HL-60 (cell line): ENCODE measurements at regions not wholly inside any gene's neighbourhood (a gene's known extent, or its start where the extent isn't known, plus 50 kb on each side); places are given as distances from the start of the nearest gene placed in this dataset.
"Not testable (repeated sequence)": the region's sequence is repeated elsewhere in the genome, so short reads cannot be mapped to it uniquely, and the experiment has no call there.

Experiments used
- DNase-seq, 2 experiments: peaks; one replicate each; pipeline ENCODE4 v3.0.0-alpha.2; 2010 to 2020; ENCODE audit warnings: low read depth in 1 of 2, low spot score in 1 of 2
- H3K27ac ChIP-seq: fragments of 250-450 bp; sonication (Bioruptor Pico); replicated peaks from 2 replicates; pipeline ENCODE4 v1.5.1; 2020; ENCODE audit warnings: mild to moderate bottlenecking, moderate library complexity
- H3K27me3 ChIP-seq: fragments of 250-450 bp; sonication (Bioruptor Pico); 2 replicates; pipeline ENCODE4 v1.5.1; 2021; ENCODE audit warnings: mild to moderate bottlenecking, moderate library complexity; ENCODE audit not compliant: insufficient read depth, poor library complexity, severe bottlenecking
- H3K4me3 ChIP-seq: replicated peaks from 2 replicates; pipeline ENCODE4 v1.5.1; 2011; ENCODE audit warnings: mild to moderate bottlenecking, control low read depth, low read length; ENCODE audit not compliant: insufficient read depth
- GABPA ChIP-seq: IDR thresholded peaks from 2 replicates; pipeline ENCODE4 v1.6.1; 2012; ENCODE audit warnings: low read depth
- POLR2AphosphoS5 ChIP-seq: IDR thresholded peaks from 2 replicates; pipeline ENCODE4 v1.6.1; 2012; ENCODE audit warnings: low read depth
- REST ChIP-seq: IDR thresholded peaks from 2 replicates; pipeline ENCODE4 v1.6.1; 2012; ENCODE audit warnings: low read depth; ENCODE audit not compliant: insufficient replicate concordance
- SPI1 ChIP-seq: IDR thresholded peaks from 2 replicates; pipeline ENCODE4 v1.6.1; 2012; ENCODE audit warnings: low read depth, mild to moderate bottlenecking, borderline replicate concordance
- TF ChIP-seq, protein P1 (sequence below): IDR thresholded peaks from one replicate; pipeline ENCODE4 v1.5.1; 2011; ENCODE audit warnings: low read length, control low read depth, inconsistent platforms; ENCODE audit not compliant: insufficient read depth

DNA sequence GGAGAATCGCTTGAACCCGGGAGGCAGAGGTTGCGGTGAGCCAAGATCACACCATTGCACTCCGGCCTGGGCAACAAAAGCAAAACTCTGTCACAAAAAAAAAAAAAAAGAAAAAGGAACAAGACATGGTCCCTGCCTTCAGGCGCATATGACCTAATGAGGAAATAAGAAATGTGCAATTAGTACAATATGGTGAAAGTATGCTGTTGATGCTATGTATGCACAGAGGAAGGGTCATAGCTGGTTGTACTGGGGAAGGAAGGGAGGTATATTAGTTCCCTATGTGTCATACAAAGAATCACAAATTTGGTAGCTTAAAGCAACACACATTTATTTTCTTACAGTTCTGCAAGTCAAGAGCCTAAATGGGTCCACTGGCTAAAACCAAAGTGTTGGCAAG, 97.8 kb upstream of the MPP7 start:
- Histone ChIP-seq H3K4me3 (no peak overlapping the region), H3K27me3 (no peaks in the 10 kb centered on the region), H3K27ac (peak overlapping the region; percentile 55)
- no peak for TF ChIP-seq POLR2AphosphoS5
- TF ChIP-seq, protein P1, sequence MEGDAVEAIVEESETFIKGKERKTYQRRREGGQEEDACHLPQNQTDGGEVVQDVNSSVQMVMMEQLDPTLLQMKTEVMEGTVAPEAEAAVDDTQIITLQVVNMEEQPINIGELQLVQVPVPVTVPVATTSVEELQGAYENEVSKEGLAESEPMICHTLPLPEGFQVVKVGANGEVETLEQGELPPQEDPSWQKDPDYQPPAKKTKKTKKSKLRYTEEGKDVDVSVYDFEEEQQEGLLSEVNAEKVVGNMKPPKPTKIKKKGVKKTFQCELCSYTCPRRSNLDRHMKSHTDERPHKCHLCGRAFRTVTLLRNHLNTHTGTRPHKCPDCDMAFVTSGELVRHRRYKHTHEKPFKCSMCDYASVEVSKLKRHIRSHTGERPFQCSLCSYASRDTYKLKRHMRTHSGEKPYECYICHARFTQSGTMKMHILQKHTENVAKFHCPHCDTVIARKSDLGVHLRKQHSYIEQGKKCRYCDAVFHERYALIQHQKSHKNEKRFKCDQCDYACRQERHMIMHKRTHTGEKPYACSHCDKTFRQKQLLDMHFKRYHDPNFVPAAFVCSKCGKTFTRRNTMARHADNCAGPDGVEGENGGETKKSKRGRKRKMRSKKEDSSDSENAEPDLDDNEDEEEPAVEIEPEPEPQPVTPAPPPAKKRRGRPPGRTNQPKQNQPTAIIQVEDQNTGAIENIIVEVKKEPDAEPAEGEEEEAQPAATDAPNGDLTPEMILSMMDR, result no peak
- no peak for TF ChIP-seq GABPA
- DNase-seq, result peak; percentile 34 to 46

- not testable (repeated sequence) for H3K27me3 ChIP-seq, H3K4me3 ChIP-seq
- H3K27ac ChIP-seq, result peak overlapping the region; percentile 49
- peak in 1 of 2 experiments; percentile 37 for DNase-seq
Measured at GRCh38 chr10:28402611-28403073, 99.8 kb upstream of the MPP7 start.

- TF ChIP-seq GABPA (no peak), REST (no peak), SPI1 (no peak), POLR2AphosphoS5 (no peak)
- TF ChIP-seq, protein P1, result no peak
- peak overlapping the region; percentile 49 for H3K27ac ChIP-seq
- DNase-seq, result no peak
- H3K4me3 ChIP-seq, result no peak overlapping the region
- H3K27me3 ChIP-seq, result no peaks in the 10 kb centered on the region
Measured at GRCh38 chr10:28403090-28403489, 100.2 kb upstream of the MPP7 start.

- Histone ChIP-seq H3K4me3 (no peak overlapping the region), H3K27ac (no peak overlapping the region), H3K27me3 (no peaks in the 10 kb centered on the region)
- no peak for DNase-seq
- TF ChIP-seq REST (no peak), GABPA (no peak)
Measured at GRCh38 chr10:28408237-28408777, 105.4 kb upstream of the MPP7 start.

- no peak for TF ChIP-seq GABPA
- TF ChIP-seq, protein P1, result no peak
- no peak for TF ChIP-seq POLR2AphosphoS5
- TF ChIP-seq SPI1, result no peak
- TF ChIP-seq REST, result no peak
- DNase-seq, result no peak
Measured at GRCh38 chr10:28410420-28411135, 107.7 kb upstream of the MPP7 start.

More at GRCh38 chr10:28410420-28411135, 107.7 kb upstream of the MPP7 start:
- H3K27me3 ChIP-seq, result no peaks in the 10 kb centered on the region
- no peak overlapping the region for H3K4me3 ChIP-seq
- H3K27ac ChIP-seq, result no peak overlapping the region
